CD4-positive, alpha-beta T cell (primary cell): ENCODE measurements at regions not wholly inside any gene's neighbourhood (a gene's known extent, or its start where the extent isn't known, plus 50 kb on each side); places are given as distances from the start of the nearest gene placed in this dataset.

Source experiments
- ATAC-seq: fragments of 200-7000 bp; cut with Tn5 transposase; one replicate; pipeline ENCODE4 v1.10.0; 2022; ENCODE audit warnings: mild to moderate bottlenecking; ENCODE audit not compliant: poor library complexity
- CTCF ChIA-PET: fragments of 350-600 bp; sonication (Branson Sonifier 250); formaldehyde crosslinking; loops from one replicate; lab custom pipeline; 2021; ENCODE audit warnings: antibody characterized with exemption, inconsistent platforms; lab: Charles Lee
- POLR2A ChIA-PET: fragments of 350-600 bp; sonication (Branson Sonifier 250); formaldehyde crosslinking; loops from one replicate; lab custom pipeline; 2021; ENCODE audit warnings: antibody characterized with exemption, inconsistent platforms; lab: Charles Lee
- DNase-seq, 14 experiments: peaks; one replicate each; pipeline ENCODE4 v3.0.0-alpha.2; 2013 to 2020; ENCODE audit warnings: mixed read lengths in 2 of 14
- H3K27ac ChIP-seq, 2 donors: one replicate each; pipeline versions ENCODE4 v1.5.1 to v1.7.0; 2013; ENCODE audit warnings: low read length in 2 of 2, low read depth in 1 of 2, mild to moderate bottlenecking in 1 of 2
- H3K27me3 ChIP-seq, 2 experiments: 1 replicate in 1 of 2; 2 replicates in 1 of 2; pipeline versions ENCODE4 v1.6.1 to v1.7.0; 2013; ENCODE audit warnings: low read length in 2 of 2, control low read depth in 1 of 2, mild to moderate bottlenecking in 1 of 2, moderate library complexity in 1 of 2; ENCODE audit not compliant: insufficient read depth in 2 of 2, control insufficient read depth in 1 of 2
- H3K36me3 ChIP-seq: one replicate; pipeline ENCODE4 v1.6.1; 2013; ENCODE audit warnings: low read length, control low read depth; ENCODE audit not compliant: insufficient read depth
- H3K4me1 ChIP-seq: one replicate; pipeline ENCODE4 v1.6.1; 2013; ENCODE audit warnings: low read length, control low read depth; ENCODE audit not compliant: insufficient read depth
- H3K4me3 ChIP-seq: one replicate; pipeline ENCODE4 v1.5.1; 2013; ENCODE audit warnings: mild to moderate bottlenecking, low read length, moderate library complexity
- H3K9me3 ChIP-seq, 2 experiments: 1 replicate in 1 of 2; 2 replicates in 1 of 2; pipeline versions ENCODE4 v1.6.1 to v1.7.0; 2013; ENCODE audit warnings: low read length in 2 of 2, mild to moderate bottlenecking in 2 of 2, control low read depth in 1 of 2, moderate library complexity in 1 of 2; ENCODE audit not compliant: control insufficient read depth in 1 of 2, insufficient read depth in 1 of 2
- H3K27ac Mint-ChIP-seq: one replicate; pipeline ENCODE4 v1.8.0; 2020; ENCODE audit warnings: mixed read lengths
- H3K27me3 Mint-ChIP-seq: one replicate; pipeline ENCODE4 v1.8.0; 2021; ENCODE audit warnings: mixed read lengths
- H3K36me3 Mint-ChIP-seq: one replicate; pipeline ENCODE4 v1.8.0; 2021; ENCODE audit warnings: low read depth, mixed read lengths
- H3K4me1 Mint-ChIP-seq: one replicate; pipeline ENCODE4 v1.8.0; 2021; ENCODE audit warnings: low read depth, mixed read lengths
- H3K4me3 Mint-ChIP-seq: one replicate; pipeline ENCODE4 v1.8.0; 2020; ENCODE audit warnings: mild to moderate bottlenecking, mixed read lengths
- H3K9me3 Mint-ChIP-seq: one replicate; pipeline ENCODE4 v1.8.0; 2020; ENCODE audit warnings: mixed read lengths
- CTCF ChIP-seq: fragments of 200-600 bp; IDR thresholded peaks from one replicate; pipeline ENCODE4 v1.8.0; 2022; ENCODE audit warnings: antibody characterized with exemption, mild to moderate bottlenecking
- intact Hi-C, 2 experiments: fragments of 100-400 bp; cut with DNase I in 1 of 2; cut with micrococcal nuclease in 1 of 2; formaldehyde crosslinking; loops; one replicate each; pipeline versions ENCODE4 v1.15.1 to v1.9.0; 2023 to 2025; cut with DNase I, micrococcal nuclease

- DNase-seq (no peak), ATAC-seq (no peak)
- H3K27ac Mint-ChIP-seq = no peak overlapping the region
- H3K36me3 Mint-ChIP-seq = no peaks in the 10 kb centered on the region
- Histone ChIP-seq H3K27ac (no peak overlapping the region), H3K36me3 (no peaks in the 10 kb centered on the region), H3K27me3 (no peaks in the 10 kb centered on the region), H3K4me3 (no peak overlapping the region), H3K4me1 (no peaks in the 10 kb centered on the region), H3K9me3 (peaks cover 0 to 11% of the 10 kb centered on the region in 2 experiments)
- POLR2A ChIA-PET = no interaction called here
- no peak for TF ChIP-seq CTCF
- peaks cover 18% of the 10 kb centered on the region for H3K9me3 Mint-ChIP-seq
- H3K27me3 Mint-ChIP-seq = no peaks in the 10 kb centered on the region
- CTCF ChIA-PET = no interaction called here
- H3K4me3 Mint-ChIP-seq = no peak overlapping the region
- intact Hi-C loops = no loop called here
- H3K4me1 Mint-ChIP-seq = no peaks in the 10 kb centered on the region
Observed at GRCh38 chr4:133045288-133045687, 103.8 kb upstream of the PCDH10 start.

GRCh38 chr4:133046156-133046555 is 102.9 kb upstream of the PCDH10 start:
- no peaks in the 10 kb centered on the region for H3K4me1 Mint-ChIP-seq
- Histone ChIP-seq H3K36me3 (no peaks in the 10 kb centered on the region), H3K9me3 (peaks cover 0 to 11% of the 10 kb centered on the region in 2 experiments), H3K27ac (no peak overlapping the region), H3K27me3 (no peaks in the 10 kb centered on the region), H3K4me3 (no peak overlapping the region), H3K4me1 (no peaks in the 10 kb centered on the region)
- H3K9me3 Mint-ChIP-seq = peaks cover 20% of the 10 kb centered on the region
- H3K27ac Mint-ChIP-seq = no peak overlapping the region
- intact Hi-C loops = no loop called here
- DNase-seq (no peak), ATAC-seq (no peak)
- H3K27me3 Mint-ChIP-seq = no peaks in the 10 kb centered on the region
- H3K4me3 Mint-ChIP-seq = no peak overlapping the region
- ChIA-PET POLR2A (no interaction called here), CTCF (no interaction called here)
- no peaks in the 10 kb centered on the region for H3K36me3 Mint-ChIP-seq
- TF ChIP-seq CTCF = no peak

GRCh38 chr4:133058701-133059100 is 90.4 kb upstream of the PCDH10 start:
- POLR2A ChIA-PET = no interaction called here
- no peak for TF ChIP-seq CTCF
- Mint-ChIP-seq H3K9me3 (peaks cover 6% of the 10 kb centered on the region), H3K27ac (no peak overlapping the region), H3K4me1 (no peaks in the 10 kb centered on the region), H3K4me3 (no peak overlapping the region), H3K36me3 (no peaks in the 10 kb centered on the region), H3K27me3 (no peaks in the 10 kb centered on the region)
- Histone ChIP-seq H3K27ac (no peak overlapping the region), H3K9me3 (no peaks in the 10 kb centered on the region), H3K4me1 (no peaks in the 10 kb centered on the region), H3K4me3 (no peak overlapping the region), H3K27me3 (no peaks in the 10 kb centered on the region), H3K36me3 (no peaks in the 10 kb centered on the region)
- DNase-seq (no peak), ATAC-seq (no peak)
- intact Hi-C loops = no loop called here
- CTCF ChIA-PET = no interaction called here
